PC-9 (cell line): ENCODE measurements at regions not wholly inside any gene's neighbourhood (a gene's known extent, or its start where the extent isn't known, plus 50 kb on each side); places are given as distances from the start of the nearest gene placed in this dataset.

Experiments used
- BruUV-seq: library from RNA; stranded (reverse); fragments of 400-500 nt; replicated peaks from 2 replicates; lab custom pipeline; 2021; lab: Mats Ljungman, UMichigan
- CTCF ChIA-PET: fragments of 300-600 bp; sonication (Branson Sonifier 250); formaldehyde crosslinking; loops from one replicate; lab custom pipeline; 2022; ENCODE audit warnings: antibody characterized with exemption; lab: Charles Lee
- POLR2A ChIA-PET: fragments of 300-600 bp; sonication (Branson Sonifier 250); formaldehyde crosslinking; loops from one replicate; lab custom pipeline; 2022; ENCODE audit warnings: antibody characterized with exemption; ENCODE audit not compliant: unreplicated experiment; lab: Charles Lee
- DNase-seq, 2 experiments: peaks; one replicate each; pipeline versions ENCODE4 v3.0.0 to v3.0.0-alpha.2; 2015 to 2022; ENCODE audit warnings: mixed read lengths in 1 of 2
- H2AFZ ChIP-seq: fragments of 200-600 bp; sonication (generic); 2 replicates; pipeline ENCODE4 v1.8.1; 2017; ENCODE audit warnings: antibody characterized with exemption
- H3F3A ChIP-seq: fragments of 200-600 bp; sonication (generic); 2 replicates; pipeline ENCODE4 v1.8.1; 2017; ENCODE audit warnings: antibody characterized with exemption, mild to moderate bottlenecking, low read depth; ENCODE audit not compliant: insufficient read depth
- H3K27ac ChIP-seq: fragments of 200-600 bp; sonication (generic); 2 replicates; pipeline ENCODE4 v1.6.1; 2016; ENCODE audit warnings: mixed run types
- H3K27me3 ChIP-seq: fragments of 200-600 bp; sonication (generic); 2 replicates; pipeline ENCODE4 v1.6.1; 2016; ENCODE audit warnings: low read depth, mixed run types; ENCODE audit not compliant: insufficient read depth
- H3K36me3 ChIP-seq: fragments of 200-600 bp; sonication (generic); 2 replicates; pipeline ENCODE4 v1.6.1; 2016; ENCODE audit warnings: low read depth, mixed run types
- H3K4me1 ChIP-seq: fragments of 200-600 bp; sonication (generic); replicated peaks from 2 replicates; pipeline ENCODE4 v1.6.1; 2016; ENCODE audit warnings: mixed run types; ENCODE audit not compliant: insufficient read depth
- H3K4me2 ChIP-seq: fragments of 200-600 bp; sonication (generic); 2 replicates; pipeline ENCODE4 v1.6.1; 2017; ENCODE audit warnings: mixed run types
- H3K4me3 ChIP-seq: fragments of 200-600 bp; sonication (generic); 2 replicates; pipeline ENCODE4 v1.6.1; 2016; ENCODE audit warnings: mixed run types
- H3K79me2 ChIP-seq: fragments of 200-600 bp; sonication (generic); 2 replicates; pipeline ENCODE4 v1.6.1; 2017; ENCODE audit warnings: low read depth, mixed run types
- H3K9me2 ChIP-seq: fragments of 200-600 bp; sonication (generic); 2 replicates; pipeline ENCODE4 v1.8.1; 2017; ENCODE audit warnings: mild to moderate bottlenecking; ENCODE audit not compliant: insufficient read depth
- H3K9me3 ChIP-seq: fragments of 200-600 bp; sonication (generic); 2 replicates; pipeline ENCODE4 v1.8.1; 2016; ENCODE audit warnings: low read depth; ENCODE audit not compliant: insufficient read depth
- H4K20me1 ChIP-seq: fragments of 200-600 bp; sonication (generic); 2 replicates; pipeline ENCODE4 v1.8.1; 2017; ENCODE audit not compliant: insufficient read depth
- EZH2 ChIP-seq: fragments of 200-600 bp; sonication (generic); IDR thresholded peaks from 2 replicates; pipeline ENCODE4 v1.8.0; 2017; ENCODE audit warnings: antibody characterized with exemption, low read depth
- intact Hi-C: fragments of 100-400 bp; cut with micrococcal nuclease; formaldehyde crosslinking; loops from one replicate; pipeline ENCODE4 v1.10.0; 2022; ENCODE audit not compliant: unreplicated experiment
- TF ChIP-seq, protein P1 (sequence below): fragments of 200-600 bp; sonication (generic); conservative IDR thresholded peaks from 2 replicates; pipeline ENCODE4 v1.6.1; 2017; ENCODE audit warnings: mixed run types, antibody characterized with exemption, mild to moderate bottlenecking, moderate library complexity

DNA sequence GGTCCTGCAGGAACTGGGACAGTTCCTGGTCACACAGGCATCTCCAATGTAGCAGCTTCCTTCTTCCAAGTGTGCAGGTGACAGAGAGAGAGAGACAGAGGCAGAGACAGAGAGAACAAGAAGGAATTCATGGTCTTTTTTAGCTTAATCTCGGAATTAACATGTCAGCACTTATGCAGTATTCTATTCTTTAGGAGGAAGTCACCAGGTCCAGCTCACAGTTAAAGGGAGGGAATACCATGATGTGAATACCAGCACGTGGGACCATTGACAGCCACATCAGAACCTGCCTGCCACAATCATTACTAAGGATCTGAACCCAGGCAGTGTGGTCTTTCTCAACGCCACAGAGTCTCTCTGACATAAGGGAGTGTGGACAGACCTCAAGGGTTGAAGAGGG is 341.6 kb downstream of the MN1 start:
- peaks cover 24% of the 10 kb centered on the region for H3F3A ChIP-seq
- CTCF ChIA-PET, result no interaction called here
- POLR2A ChIA-PET, result no interaction called here
- TF ChIP-seq EZH2, result no peak
- TF ChIP-seq, protein P1, sequence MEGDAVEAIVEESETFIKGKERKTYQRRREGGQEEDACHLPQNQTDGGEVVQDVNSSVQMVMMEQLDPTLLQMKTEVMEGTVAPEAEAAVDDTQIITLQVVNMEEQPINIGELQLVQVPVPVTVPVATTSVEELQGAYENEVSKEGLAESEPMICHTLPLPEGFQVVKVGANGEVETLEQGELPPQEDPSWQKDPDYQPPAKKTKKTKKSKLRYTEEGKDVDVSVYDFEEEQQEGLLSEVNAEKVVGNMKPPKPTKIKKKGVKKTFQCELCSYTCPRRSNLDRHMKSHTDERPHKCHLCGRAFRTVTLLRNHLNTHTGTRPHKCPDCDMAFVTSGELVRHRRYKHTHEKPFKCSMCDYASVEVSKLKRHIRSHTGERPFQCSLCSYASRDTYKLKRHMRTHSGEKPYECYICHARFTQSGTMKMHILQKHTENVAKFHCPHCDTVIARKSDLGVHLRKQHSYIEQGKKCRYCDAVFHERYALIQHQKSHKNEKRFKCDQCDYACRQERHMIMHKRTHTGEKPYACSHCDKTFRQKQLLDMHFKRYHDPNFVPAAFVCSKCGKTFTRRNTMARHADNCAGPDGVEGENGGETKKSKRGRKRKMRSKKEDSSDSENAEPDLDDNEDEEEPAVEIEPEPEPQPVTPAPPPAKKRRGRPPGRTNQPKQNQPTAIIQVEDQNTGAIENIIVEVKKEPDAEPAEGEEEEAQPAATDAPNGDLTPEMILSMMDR, result no peak
- H3K4me1 ChIP-seq, result peaks cover 48% of the 10 kb centered on the region
- H4K20me1 ChIP-seq, result no peaks in the 10 kb centered on the region
- H3K9me3 ChIP-seq, result no peaks in the 10 kb centered on the region; the same call in 1 of the 2 replicates
- no peaks in the 10 kb centered on the region for H3K27me3 ChIP-seq
- H3K79me2 ChIP-seq, result no peaks in the 10 kb centered on the region
- no peak overlapping the region for H2AFZ ChIP-seq
- no TSS peak for BruUV-seq
- no peaks in the 10 kb centered on the region for H3K9me2 ChIP-seq
- no peaks in the 10 kb centered on the region for H3K36me3 ChIP-seq
- H3K27ac ChIP-seq, result no peak overlapping the region; the same call in 1 of the 2 replicates
- intact Hi-C loops, result no loop called here
- DNase-seq, result peak in 1 of 2 experiments; percentile 8
- H3K4me3 ChIP-seq, result no peak overlapping the region
- no peak overlapping the region for H3K4me2 ChIP-seq

DNA sequence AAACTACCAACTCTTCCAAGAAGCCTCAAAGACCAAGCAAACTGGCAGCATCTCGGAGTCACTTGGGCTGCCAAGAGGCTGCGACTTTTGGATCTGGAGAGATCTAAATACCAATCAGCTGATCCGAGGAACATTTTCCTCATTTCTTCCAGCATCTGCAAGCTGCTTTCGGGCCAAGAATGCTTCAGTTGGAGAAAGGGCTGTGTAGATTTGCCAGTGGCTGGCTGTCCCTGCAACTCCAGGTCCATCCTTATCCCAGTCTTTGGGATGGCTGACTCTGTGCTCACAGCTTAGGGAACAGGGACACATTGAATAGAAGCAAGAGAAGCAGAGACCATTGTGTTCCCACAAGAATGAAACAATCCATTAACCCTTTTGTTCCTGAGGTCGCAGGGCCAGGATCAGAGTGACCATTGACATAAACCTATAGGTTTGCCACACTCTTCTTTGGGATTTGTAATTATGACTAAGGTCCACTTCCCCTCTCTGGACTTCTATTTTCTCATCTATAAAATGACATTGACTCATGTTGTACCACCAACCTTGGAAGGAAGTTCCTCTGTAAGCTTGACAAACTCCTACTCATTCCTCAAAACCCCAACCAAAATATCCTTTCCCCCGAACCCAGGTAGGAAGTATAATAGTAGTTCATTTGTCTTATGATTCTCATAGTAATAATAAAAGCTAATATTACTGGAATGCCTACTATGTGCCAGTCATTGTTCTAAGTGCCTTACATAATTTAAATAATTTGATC is 340.8 kb downstream of the MN1 start:
- intact Hi-C loops, result loop anchor here (1.0 kb wide), 1 partner anchor 15 kb away; no protein-coding TSS in a partner anchor
- H3K9me2 ChIP-seq, result no peaks in the 10 kb centered on the region
- no peaks in the 10 kb centered on the region for H3K79me2 ChIP-seq
- no peaks in the 10 kb centered on the region for H3K36me3 ChIP-seq
- BruUV-seq, result no TSS peak
- H3K4me1 ChIP-seq, result peaks cover 48% of the 10 kb centered on the region
- POLR2A ChIA-PET, result interaction anchor here (0.6 to 1.0 kb wide), 5 partner anchors 13 to 319 kb away, joined by 3 to 10 read pairs (median 5); no protein-coding TSS in a partner anchor
- peak overlapping the region; percentile 42 for H3K4me2 ChIP-seq
- no peaks in the 10 kb centered on the region for H3K27me3 ChIP-seq
- DNase-seq, result no peak
- H3K4me3 ChIP-seq, result no peak overlapping the region
- TF ChIP-seq EZH2, result no peak
- no peaks in the 10 kb centered on the region; the same call in 1 of the 2 replicates for H3K9me3 ChIP-seq
- H2AFZ ChIP-seq, result no peak overlapping the region
- peak overlapping the region; percentile 90 for H3K27ac ChIP-seq
- CTCF ChIA-PET, result no interaction called here
- H4K20me1 ChIP-seq, result no peaks in the 10 kb centered on the region
- peaks cover 24% of the 10 kb centered on the region for H3F3A ChIP-seq

DNA sequence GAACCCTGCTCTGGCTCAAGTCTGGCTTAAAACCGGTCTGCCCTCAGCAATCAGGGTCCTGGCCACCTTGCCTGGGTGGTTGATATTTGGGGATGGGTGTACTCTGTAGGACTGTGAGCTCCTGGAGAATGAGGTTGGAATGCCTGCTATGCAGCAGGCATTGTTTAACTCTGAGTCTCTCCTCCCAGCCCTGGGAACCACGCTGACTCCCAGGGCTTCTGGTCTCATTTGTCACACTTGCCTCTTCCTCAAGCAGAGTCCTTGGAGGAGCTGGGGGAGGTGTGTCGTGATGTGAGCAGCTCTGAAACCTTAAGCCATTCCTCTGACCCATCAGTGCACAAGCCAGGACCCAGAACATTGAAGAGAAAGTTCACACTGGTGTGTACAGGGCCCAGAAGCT is 340.1 kb downstream of the MN1 start:
- Histone ChIP-seq H2AFZ (no peak overlapping the region), H3K27ac (peak overlapping the region; percentile 90), H3K27me3 (no peaks in the 10 kb centered on the region), H3K4me2 (peak overlapping the region; percentile 62), H4K20me1 (no peaks in the 10 kb centered on the region), H3K4me1 (peaks cover 46% of the 10 kb centered on the region), H3K4me3 (no peak overlapping the region), H3K36me3 (no peaks in the 10 kb centered on the region), H3K79me2 (no peaks in the 10 kb centered on the region), H3K9me2 (no peaks in the 10 kb centered on the region), H3K9me3 (no peaks in the 10 kb centered on the region; the same call in 1 of the 2 replicates), H3F3A (peaks cover 21% of the 10 kb centered on the region)
- TF ChIP-seq, protein P1, result no peak
- TF ChIP-seq EZH2, result no peak
- DNase-seq, result peak; percentile 79 to 97
- ChIA-PET POLR2A (interaction anchor here (0.6 to 1.0 kb wide), 7 partner anchors 12 to 318 kb away, joined by 3 to 10 read pairs (median 4); no protein-coding TSS in a partner anchor), CTCF (no interaction called here)
- no TSS peak for BruUV-seq
- intact Hi-C loops, result loop anchor here (1.0 kb wide), 1 partner anchor 14 kb away; no protein-coding TSS in a partner anchor
